H1 (cell line): ENCODE measurements at regions not wholly inside any gene's neighbourhood (a gene's known extent, or its start where the extent isn't known, plus 50 kb on each side); places are given as distances from the start of the nearest gene placed in this dataset.
"Not testable (repeated sequence)": the region's sequence is repeated elsewhere in the genome, so short reads cannot be mapped to it uniquely, and the experiment has no call there.

Experiments used
- CTCF ChIA-PET: fragments of 300-600 bp; sonication (Branson Sonifier 250); formaldehyde crosslinking; loops from one replicate; lab custom pipeline; 2021; ENCODE audit not compliant: partially characterized antibody; lab: Charles Lee
- POLR2A ChIA-PET: fragments of 300-600 bp; sonication (Branson Sonifier 250); formaldehyde crosslinking; loops from one replicate; lab custom pipeline; 2021; ENCODE audit warnings: inconsistent platforms; ENCODE audit not compliant: partially characterized antibody; lab: Charles Lee
- DNase-seq, 2 experiments: peaks; one replicate each; pipeline versions ENCODE4 v3.0.0 to v3.0.0-alpha.2; 2010 to 2022; ENCODE audit warnings: low spot score in 2 of 2, low read depth in 1 of 2, mixed read lengths in 1 of 2
- FAIRE-seq: peaks from 2 replicates; lab custom pipeline; 2011; peaks lifted over from hg19 to GRCh38; lab: Jason Lieb, UNC
- H2AFZ ChIP-seq: 2 replicates; pipeline ENCODE4 v1.8.1; 2012; ENCODE audit warnings: low read length, inconsistent platforms
- H2AK5ac ChIP-seq: 2 replicates; pipeline ENCODE4 v1.6.1; 2013; ENCODE audit warnings: low read depth, low read length
- H2BK120ac ChIP-seq: replicated peaks from 2 replicates; pipeline ENCODE3; 2013; ENCODE audit warnings: low read depth, low read length, inconsistent platforms
- H2BK12ac ChIP-seq: 2 replicates; pipeline ENCODE4 v1.6.1; 2013; ENCODE audit warnings: low read depth, low read length
- H2BK15ac ChIP-seq: 2 replicates; pipeline ENCODE4 v1.6.1; 2013; ENCODE audit warnings: low read length
- H2BK20ac ChIP-seq: 2 replicates; pipeline ENCODE4 v1.6.1; 2013; ENCODE audit warnings: low read length
- H2BK5ac ChIP-seq: 2 replicates; pipeline ENCODE4 v1.6.1; 2013; ENCODE audit warnings: low read depth, low read length
- H3K14ac ChIP-seq: 2 replicates; pipeline ENCODE4 v1.6.1; 2013; ENCODE audit warnings: inconsistent platforms; ENCODE audit not compliant: insufficient read length
- H3K18ac ChIP-seq: 2 replicates; pipeline ENCODE4 v1.6.1; 2013; ENCODE audit warnings: low read length; ENCODE audit errors: extremely low read depth
- H3K23ac ChIP-seq: 2 replicates; pipeline ENCODE4 v1.6.1; 2013; ENCODE audit warnings: inconsistent platforms; ENCODE audit not compliant: insufficient read length
- H3K23me2 ChIP-seq: 2 replicates; pipeline ENCODE4 v1.6.1; 2013; ENCODE audit warnings: low read depth, low read length
- H3K27ac ChIP-seq: 2 replicates; pipeline ENCODE4 v1.6.1; 2011; ENCODE audit warnings: low read depth, low read length, inconsistent platforms
- H3K27me3 ChIP-seq, 4 experiments: replicated peaks in 1 of 4; 1 replicate in 1 of 4; 2 replicates in 3 of 4; pipeline versions ENCODE4 v1.6.1 to v1.8.1; 2011 to 2013; ENCODE audit warnings: low read length in 3 of 4, mild to moderate bottlenecking in 3 of 4, inconsistent platforms in 2 of 4, mixed read lengths in 2 of 4, moderate library complexity in 1 of 4; ENCODE audit not compliant: control insufficient read depth in 3 of 4, insufficient read depth in 3 of 4; ENCODE audit errors: extremely low read depth in 1 of 4
- H3K36me3 ChIP-seq, 4 experiments: 2 replicates each; pipeline versions ENCODE4 v1.6.1 to v1.8.1; 2011 to 2013; ENCODE audit warnings: mild to moderate bottlenecking in 4 of 4, low read length in 3 of 4, moderate library complexity in 2 of 4, control low read depth in 1 of 4, inconsistent platforms in 1 of 4; ENCODE audit not compliant: insufficient read depth in 4 of 4, control insufficient read depth in 2 of 4
- H3K4ac ChIP-seq: replicated peaks from 2 replicates; pipeline ENCODE3; 2013; ENCODE audit warnings: low read length, low read depth, mixed read lengths, inconsistent platforms; ENCODE audit not compliant: insufficient read length
- H3K4me1 ChIP-seq, 4 experiments: replicated peaks in 1 of 4; 1 replicate in 1 of 4; 2 replicates in 3 of 4; pipeline versions ENCODE4 v1.6.1 to v1.8.1; 2011 to 2013; ENCODE audit warnings: low read length in 3 of 4, inconsistent platforms in 2 of 4, mixed read lengths in 1 of 4; ENCODE audit not compliant: insufficient read depth in 4 of 4, control insufficient read depth in 3 of 4
- H3K4me2 ChIP-seq, 2 experiments: 2 replicates each; pipeline versions ENCODE4 v1.6.1 to v1.8.1; 2011 to 2013; ENCODE audit warnings: low read depth in 2 of 2, low read length in 2 of 2, control low read depth in 1 of 2, inconsistent platforms in 1 of 2, mild to moderate bottlenecking in 1 of 2; ENCODE audit not compliant: insufficient read depth in 1 of 2
- H3K4me3 ChIP-seq, 4 experiments: fragments of 200-600, 300-600 bp in 1 of 4; sonication (generic), shearing (Covaris generic), sonication (Bioruptor Twin) in 1 of 4; 2 replicates each; pipeline versions ENCODE4 v1.5.1 to v1.8.1; 2011 to 2016; ENCODE audit warnings: low read length in 4 of 4, low read depth in 3 of 4, control low read depth in 2 of 4, inconsistent platforms in 2 of 4, mild to moderate bottlenecking in 2 of 4, mixed read lengths in 1 of 4, moderate library complexity in 1 of 4; ENCODE audit not compliant: insufficient read depth in 2 of 4; ENCODE audit errors: extremely low read depth in 1 of 4
- H3K56ac ChIP-seq: replicated peaks from 2 replicates; pipeline ENCODE3; 2013; ENCODE audit warnings: low read depth, mild to moderate bottlenecking, mixed read lengths, low read length, inconsistent platforms; ENCODE audit not compliant: insufficient read length
- H3K79me1 ChIP-seq: 2 replicates; pipeline ENCODE4 v1.6.1; 2013; ENCODE audit warnings: low read depth, low read length, control low read depth
- H3K79me2 ChIP-seq, 2 experiments: 2 replicates each; pipeline versions ENCODE4 v1.6.1 to v1.8.1; 2012 to 2013; ENCODE audit warnings: low read length in 2 of 2, mild to moderate bottlenecking in 2 of 2, inconsistent platforms in 1 of 2; ENCODE audit not compliant: insufficient read depth in 2 of 2, control insufficient read depth in 1 of 2
- H3K9ac ChIP-seq, 4 experiments: replicated peaks in 1 of 4; 1 replicate in 1 of 4; 2 replicates in 3 of 4; pipeline versions ENCODE4 v1.6.1 to v1.8.1; 2011 to 2013; ENCODE audit warnings: low read depth in 3 of 4, low read length in 3 of 4, control low read depth in 2 of 4, mild to moderate bottlenecking in 2 of 4, moderate library complexity in 2 of 4, inconsistent platforms in 1 of 4; ENCODE audit errors: extremely low read depth in 1 of 4
- H3K9me3 ChIP-seq, 2 experiments: 2 replicates each; pipeline versions ENCODE4 v1.6.1 to v1.8.1; 2012 to 2013; ENCODE audit warnings: mild to moderate bottlenecking in 2 of 2, moderate library complexity in 2 of 2, control low read depth in 1 of 2, inconsistent platforms in 1 of 2, low read depth in 1 of 2, low read length in 1 of 2, mixed read lengths in 1 of 2; ENCODE audit not compliant: insufficient read depth in 2 of 2
- H4K20me1 ChIP-seq, 2 experiments: replicated peaks in 1 of 2; 2 replicates each; pipeline versions ENCODE3 to v1.8.1; 2011 to 2013; ENCODE audit warnings: inconsistent platforms in 2 of 2, low read length in 2 of 2, mild to moderate bottlenecking in 1 of 2; ENCODE audit not compliant: insufficient read depth in 2 of 2, control insufficient read depth in 1 of 2
- H4K5ac ChIP-seq: 2 replicates; pipeline ENCODE4 v1.6.1; 2013; ENCODE audit warnings: low read length, low read depth, mixed read lengths, inconsistent platforms; ENCODE audit not compliant: insufficient read length
- H4K8ac ChIP-seq: 2 replicates; pipeline ENCODE4 v1.8.0; 2013; ENCODE audit warnings: mild to moderate bottlenecking, moderate library complexity, low read length, inconsistent platforms; ENCODE audit not compliant: insufficient read depth; ENCODE audit errors: extremely low read depth
- H4K91ac ChIP-seq: replicated peaks from 2 replicates; pipeline ENCODE3; 2013; ENCODE audit warnings: low read length, mixed read lengths, inconsistent platforms; ENCODE audit not compliant: insufficient read length
- WGBS, 2 experiments: shearing (Covaris generic) in 1 of 2; methylation state at CpG; one replicate each; pipeline versions ENCODE4 v1.1.6 to v1.1.7; 2013 to 2015; ENCODE audit warnings: low lambda C conversion rate in 2 of 2, mixed read lengths in 2 of 2, inconsistent platforms in 1 of 2, low coverage in 1 of 2, missing lambda C conversion rate in 1 of 2; ENCODE audit not compliant: insufficient replicate concordance in 2 of 2, insufficient coverage in 1 of 2, insufficient read length in 1 of 2; ENCODE audit errors: extremely low coverage in 1 of 2, missing lambda C conversion rate in 1 of 2; 5-methylcytosine and 5-hydroxymethylcytosine counted together

GRCh38 chr9:67708109-67708508 is 150.6 kb upstream of the ANKRD20A1 start:
- H3K36me3 ChIP-seq, H2BK20ac ChIP-seq, H2AK5ac ChIP-seq, H3K79me2 ChIP-seq, H2BK12ac ChIP-seq, H2BK120ac ChIP-seq, H2AFZ ChIP-seq, H3K4me2 ChIP-seq, H3K9ac ChIP-seq, H3K9me3 ChIP-seq, FAIRE-seq, DNase-seq, H3K4me1 ChIP-seq, H2BK15ac ChIP-seq, H3K14ac ChIP-seq, H3K27ac ChIP-seq, H3K18ac ChIP-seq, H3K79me1 ChIP-seq, CTCF ChIA-PET, H3K4me3 ChIP-seq, H4K20me1 ChIP-seq, H3K56ac ChIP-seq, H4K8ac ChIP-seq, POLR2A ChIA-PET, H4K91ac ChIP-seq, H4K5ac ChIP-seq, H3K4ac ChIP-seq, H2BK5ac ChIP-seq, H3K23ac ChIP-seq, H3K23me2 ChIP-seq, H3K27me3 ChIP-seq: not testable (repeated sequence)
- no CpG with 5 or more reads among the region's 2 CpGs for WGBS, 2 experiments

- not testable (repeated sequence) for DNase-seq
Measured at GRCh38 chr9:67711429-67711828, 147.3 kb upstream of the ANKRD20A1 start.

More at GRCh38 chr9:67711429-67711828, 147.3 kb upstream of the ANKRD20A1 start:
- H2BK20ac ChIP-seq, H3K27ac ChIP-seq, H3K14ac ChIP-seq, H2BK120ac ChIP-seq, H3K4ac ChIP-seq, H3K27me3 ChIP-seq, H3K79me2 ChIP-seq, H4K91ac ChIP-seq, FAIRE-seq, H3K4me3 ChIP-seq, H3K18ac ChIP-seq, H3K4me1 ChIP-seq, H3K56ac ChIP-seq, H3K23me2 ChIP-seq, H2BK12ac ChIP-seq, H4K5ac ChIP-seq, H3K79me1 ChIP-seq, H3K4me2 ChIP-seq, H2BK5ac ChIP-seq, H2AFZ ChIP-seq, POLR2A ChIA-PET, H2AK5ac ChIP-seq, H4K8ac ChIP-seq, H2BK15ac ChIP-seq, H3K23ac ChIP-seq, H3K9ac ChIP-seq, H3K9me3 ChIP-seq, H3K36me3 ChIP-seq, H4K20me1 ChIP-seq, CTCF ChIA-PET: not testable (repeated sequence)
- WGBS, 2 experiments, result no CpG with 5 or more reads among the region's 32 CpGs
